GM23248 (cell line): ENCODE measurements at regions not wholly inside any gene's neighbourhood (a gene's known extent, or its start where the extent isn't known, plus 50 kb on each side); places are given as distances from the start of the nearest gene placed in this dataset.

ENCODE experiments used
- EZH2 ChIP-seq: fragments of 200-600 bp; sonication (generic); IDR thresholded peaks from 2 replicates; pipeline ENCODE4 v1.6.1; 2018; ENCODE audit warnings: antibody characterized with exemption, mild to moderate bottlenecking; ENCODE audit not compliant: insufficient read depth, poor library complexity, severe bottlenecking
- EZH2phosphoT487 ChIP-seq: fragments of 200-600 bp; sonication (generic); IDR thresholded peaks from 2 replicates; pipeline ENCODE4 v1.6.1; 2018; ENCODE audit warnings: antibody characterized with exemption, moderate library complexity, mild to moderate bottlenecking, low read depth; ENCODE audit not compliant: insufficient read depth

GRCh38 chr12:102543494-102544485 is 63.4 kb upstream of the IGF1 start:
- TF ChIP-seq EZH2phosphoT487 (no peak), EZH2 (no peak)
